ENCODE measurements at regions not wholly inside any gene's neighbourhood (a gene's known extent, or its start where the extent isn't known, plus 50 kb on each side); places are given as distances from the start of the nearest gene placed in this dataset.

DNA sequence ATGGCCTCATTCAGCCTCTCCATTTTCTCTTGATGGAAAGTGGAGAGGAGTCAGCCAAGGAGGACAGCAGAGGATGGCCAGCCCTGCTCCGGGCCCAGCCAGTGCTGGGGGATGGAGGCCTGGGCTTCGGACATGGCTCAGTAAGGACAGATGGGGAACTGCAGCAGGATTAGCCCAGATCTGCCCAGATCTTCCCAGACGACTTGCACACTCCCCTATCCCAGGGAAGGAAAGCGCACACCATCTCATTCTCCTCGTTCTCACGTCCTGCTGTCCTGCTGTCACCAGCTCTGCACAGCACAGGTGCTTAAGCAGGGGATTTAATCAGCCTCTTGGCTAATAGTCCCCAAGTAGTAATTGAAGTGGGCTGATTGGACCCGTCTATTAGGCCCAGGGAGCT is 100.2 kb upstream of the SDK2 start:
- intact Hi-C loops (cut with DNase I; ENCODE audit: low total_unique reads) = no loop called here
- Histone ChIP-seq H3K4me1 (no peaks in the 10 kb centered on the region), H3K36me3 (no peaks in the 10 kb centered on the region), H3K4me3 (no peak overlapping the region), H3K27me3 (peaks cover 0 to 24% of the 10 kb centered on the region in 2 donors), H3K27ac (no peak overlapping the region), H3K9me3 (no peaks in the 10 kb centered on the region)
- TF ChIP-seq, protein P1, sequence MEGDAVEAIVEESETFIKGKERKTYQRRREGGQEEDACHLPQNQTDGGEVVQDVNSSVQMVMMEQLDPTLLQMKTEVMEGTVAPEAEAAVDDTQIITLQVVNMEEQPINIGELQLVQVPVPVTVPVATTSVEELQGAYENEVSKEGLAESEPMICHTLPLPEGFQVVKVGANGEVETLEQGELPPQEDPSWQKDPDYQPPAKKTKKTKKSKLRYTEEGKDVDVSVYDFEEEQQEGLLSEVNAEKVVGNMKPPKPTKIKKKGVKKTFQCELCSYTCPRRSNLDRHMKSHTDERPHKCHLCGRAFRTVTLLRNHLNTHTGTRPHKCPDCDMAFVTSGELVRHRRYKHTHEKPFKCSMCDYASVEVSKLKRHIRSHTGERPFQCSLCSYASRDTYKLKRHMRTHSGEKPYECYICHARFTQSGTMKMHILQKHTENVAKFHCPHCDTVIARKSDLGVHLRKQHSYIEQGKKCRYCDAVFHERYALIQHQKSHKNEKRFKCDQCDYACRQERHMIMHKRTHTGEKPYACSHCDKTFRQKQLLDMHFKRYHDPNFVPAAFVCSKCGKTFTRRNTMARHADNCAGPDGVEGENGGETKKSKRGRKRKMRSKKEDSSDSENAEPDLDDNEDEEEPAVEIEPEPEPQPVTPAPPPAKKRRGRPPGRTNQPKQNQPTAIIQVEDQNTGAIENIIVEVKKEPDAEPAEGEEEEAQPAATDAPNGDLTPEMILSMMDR (IDR thresholded peaks at IDR 0.05) = no peak
- TF ChIP-seq POLR2AphosphoS5 (IDR thresholded peaks at IDR 0.05) (no peak), POLR2A (IDR thresholded peaks at IDR 0.05) (no peak)
- DNase-seq (ENCODE audit: low spot score in 2 of 2) = no peak

DNA sequence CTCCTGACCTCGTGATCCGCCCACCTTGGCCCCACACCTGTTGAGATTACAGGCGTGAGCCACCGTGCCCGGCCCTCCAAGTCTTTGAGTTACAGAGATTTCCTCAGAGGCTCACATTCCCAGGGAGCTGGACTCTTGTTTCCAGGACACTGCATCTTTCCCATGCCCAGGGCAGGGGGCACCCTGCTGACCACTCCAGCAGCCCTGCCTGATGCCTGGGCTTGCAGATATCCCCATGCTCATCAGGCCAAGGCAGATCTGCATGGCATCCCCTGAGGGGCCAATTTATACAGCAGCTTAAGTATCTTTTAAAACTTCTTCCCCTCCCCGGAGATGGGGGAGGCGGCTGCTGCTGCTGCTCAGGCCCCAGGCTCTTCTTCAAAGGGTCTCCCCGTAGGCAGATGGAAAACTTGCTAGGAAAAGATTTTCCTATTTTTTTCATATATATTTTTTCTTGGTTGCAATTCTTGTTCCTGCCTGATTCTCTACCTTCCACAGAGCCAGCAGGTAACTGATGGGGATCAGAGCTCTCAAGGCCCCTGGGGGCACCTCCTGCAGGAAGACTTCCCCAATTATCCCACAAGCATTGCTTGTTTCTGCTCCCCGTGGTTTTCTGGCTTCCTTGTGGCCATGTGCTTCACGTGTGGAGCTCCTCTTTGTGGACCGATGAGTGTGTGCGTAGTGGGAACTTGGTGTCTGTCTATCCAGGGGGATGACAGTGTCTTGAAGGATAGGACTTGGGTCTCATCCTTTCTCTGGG is 102.2 kb upstream of the SDK2 start:
- Histone ChIP-seq H3K9me3 (no peaks in the 10 kb centered on the region), H3K36me3 (no peaks in the 10 kb centered on the region), H3K27ac (no peak overlapping the region), H3K4me3 (no peak overlapping the region), H3K4me1 (no peaks in the 10 kb centered on the region), H3K27me3 (peaks cover 0 to 16% of the 10 kb centered on the region in 2 donors)
- TF ChIP-seq, protein P1 (IDR thresholded peaks at IDR 0.05) = no peak
- no peak for TF ChIP-seq POLR2AphosphoS5 (IDR thresholded peaks at IDR 0.05)
- no peak for TF ChIP-seq POLR2A (IDR thresholded peaks at IDR 0.05)
- intact Hi-C loops (cut with DNase I; ENCODE audit: low total_unique reads) = no loop called here
- no peak for DNase-seq (ENCODE audit: low spot score in 2 of 2)

DNA sequence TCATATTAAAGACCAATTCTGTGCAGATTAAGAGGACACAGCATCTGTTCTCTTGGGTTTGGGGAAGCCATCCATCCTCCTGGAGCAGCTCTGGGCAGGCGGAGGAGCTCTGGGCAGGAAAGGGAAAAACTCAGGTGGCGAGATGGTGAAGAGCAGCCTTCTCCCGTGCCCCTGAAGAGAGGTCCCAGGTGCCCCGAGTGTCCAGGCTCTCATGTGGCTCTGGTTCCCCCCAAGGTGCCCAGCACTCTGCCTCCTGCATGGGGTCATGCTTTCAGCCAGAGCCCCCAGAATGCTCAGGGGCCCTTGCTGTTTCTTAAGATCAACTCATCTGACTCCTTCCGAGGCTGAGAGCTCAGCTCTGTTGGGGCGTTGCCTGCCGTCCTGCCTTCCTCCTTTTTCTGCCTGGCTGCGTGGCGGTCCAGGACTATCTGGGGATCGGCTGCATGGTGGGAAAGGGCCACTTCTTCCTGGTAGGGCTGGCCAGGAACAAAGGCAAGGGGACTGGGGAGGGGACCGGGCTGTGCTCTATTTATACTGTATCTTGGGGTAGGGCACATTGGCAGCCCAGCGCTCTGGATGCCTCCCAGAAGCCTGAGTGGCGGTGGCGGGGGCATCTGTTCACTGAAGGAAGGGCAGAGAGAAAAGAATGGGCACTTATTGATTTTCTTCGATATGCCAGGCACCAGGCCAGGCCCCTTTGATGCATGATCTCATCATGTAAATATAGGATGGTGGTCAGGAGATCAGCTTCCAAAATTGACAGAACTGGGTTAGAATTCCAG is 103.2 kb upstream of the SDK2 start:
- no peak for TF ChIP-seq POLR2A (IDR thresholded peaks at IDR 0.05)
- TF ChIP-seq POLR2AphosphoS5 (IDR thresholded peaks at IDR 0.05) = no peak
- TF ChIP-seq, protein P1 (IDR thresholded peaks at IDR 0.05) = no peak
- H3K36me3 ChIP-seq = no peaks in the 10 kb centered on the region
- DNase-seq (ENCODE audit: low spot score in 2 of 2) = no peak
- H3K4me3 ChIP-seq = no peak overlapping the region
- H3K27me3 ChIP-seq = peaks cover 0 to 16% of the 10 kb centered on the region in 2 donors
- intact Hi-C loops (cut with DNase I; ENCODE audit: low total_unique reads) = no loop called here
- H3K4me1 ChIP-seq = no peaks in the 10 kb centered on the region
- no peaks in the 10 kb centered on the region for H3K9me3 ChIP-seq
- H3K27ac ChIP-seq = no peak overlapping the region

DNA sequence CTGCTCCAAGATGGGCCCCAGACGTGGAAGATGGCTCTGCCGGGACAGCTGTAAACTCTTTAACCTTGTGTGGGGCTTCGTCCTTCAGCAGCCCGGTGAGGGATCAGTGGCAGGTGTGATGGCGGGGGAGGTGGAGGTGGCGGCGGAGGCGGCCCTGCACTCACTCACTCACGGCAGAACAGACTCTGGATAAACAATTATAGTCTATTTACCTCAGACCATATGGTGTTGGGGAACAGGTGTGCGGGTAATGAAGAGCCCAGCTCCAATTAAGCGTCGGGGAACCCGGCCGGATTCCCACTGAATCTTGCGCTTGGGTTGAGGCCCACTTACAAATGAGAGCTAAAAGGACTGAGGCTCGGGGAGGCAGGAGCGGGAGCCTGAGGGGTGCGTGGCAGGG is 104.3 kb upstream of the SDK2 start:
- Histone ChIP-seq H3K9me3 (no peaks in the 10 kb centered on the region), H3K4me3 (no peak overlapping the region), H3K27me3 (peaks cover 0 to 12% of the 10 kb centered on the region in 2 donors), H3K4me1 (no peaks in the 10 kb centered on the region), H3K27ac (no peak overlapping the region), H3K36me3 (no peaks in the 10 kb centered on the region)
- intact Hi-C loops (cut with DNase I; ENCODE audit: low total_unique reads) = no loop called here
- DNase-seq (ENCODE audit: low spot score in 2 of 2) = no peak
- TF ChIP-seq POLR2A (IDR thresholded peaks at IDR 0.05) = no peak
- no peak for TF ChIP-seq POLR2AphosphoS5 (IDR thresholded peaks at IDR 0.05)
- TF ChIP-seq, protein P1 (IDR thresholded peaks at IDR 0.05) = no peak

DNA sequence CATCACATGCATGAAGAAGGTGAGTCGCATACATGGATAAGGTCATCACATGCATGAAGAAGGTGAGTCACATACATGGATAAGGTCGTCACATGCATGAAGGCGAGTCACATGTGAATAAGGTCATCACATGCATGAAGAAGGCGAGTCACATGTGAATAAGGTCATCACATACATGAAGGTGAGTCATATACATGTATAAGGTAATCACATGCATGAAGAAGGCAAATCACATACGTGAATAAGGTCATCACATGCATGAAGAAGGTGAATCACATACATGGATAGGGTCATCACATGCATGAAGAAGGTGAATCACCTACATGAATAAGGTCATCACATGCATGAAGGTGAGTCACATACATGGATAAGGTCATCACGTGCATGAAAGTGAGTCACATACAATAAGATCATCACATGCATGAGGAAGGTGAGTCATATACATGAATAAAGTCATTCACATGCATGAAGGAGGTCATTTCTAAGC is 105.1 kb upstream of the SDK2 start:
- H3K9me3 ChIP-seq = no peaks in the 10 kb centered on the region
- H3K4me3 ChIP-seq = no peak overlapping the region
- H3K27ac ChIP-seq = no peak overlapping the region
- no peaks in the 10 kb centered on the region for H3K4me1 ChIP-seq
- H3K36me3 ChIP-seq = no peaks in the 10 kb centered on the region
- no peak for DNase-seq (ENCODE audit: low spot score in 2 of 2)
- H3K27me3 ChIP-seq = peaks cover 0 to 16% of the 10 kb centered on the region in 2 donors
- TF ChIP-seq, protein P1 (IDR thresholded peaks at IDR 0.05) = no peak
- no peak for TF ChIP-seq POLR2AphosphoS5 (IDR thresholded peaks at IDR 0.05)
- TF ChIP-seq POLR2A (IDR thresholded peaks at IDR 0.05) = no peak
- intact Hi-C loops (cut with DNase I; ENCODE audit: low total_unique reads) = no loop called here

Measured in breast epithelium (tissue), 4 donors.